CD4-positive, alpha-beta T cell treated with Interferon alpha-2 for 1 hour (primary cell): ENCODE measurements at regions not wholly inside any gene's neighbourhood (a gene's known extent, or its start where the extent isn't known, plus 50 kb on each side); places are given as distances from the start of the nearest gene placed in this dataset.
"Not testable (repeated sequence)": the region's sequence is repeated elsewhere in the genome, so short reads cannot be mapped to it uniquely, and the experiment has no call there.

Experiments used
- DNase-seq, 2 donors: peaks; one replicate each; pipeline ENCODE4 v3.0.0-alpha.2; 2020 to 2022

DNA sequence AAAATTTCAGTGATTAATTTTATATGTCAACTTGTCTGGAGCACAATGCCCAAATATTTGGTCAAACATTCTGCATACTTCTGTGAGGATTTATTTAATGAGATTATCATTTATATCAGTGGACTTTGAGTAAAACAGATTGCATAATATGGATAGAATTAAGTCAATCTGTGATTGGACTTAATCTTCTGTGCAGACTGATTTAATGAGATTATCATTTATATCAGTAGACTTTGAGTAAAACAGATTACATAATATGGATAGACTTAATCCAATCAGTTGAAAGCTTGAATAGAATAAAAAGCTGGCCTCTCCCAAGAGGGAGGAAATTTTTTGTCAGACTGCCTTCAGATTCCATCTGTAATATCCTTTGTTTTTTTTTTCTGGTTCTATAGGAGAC is 1413.2 kb downstream of the LRFN5 start:
- no peak for DNase-seq

DNA sequence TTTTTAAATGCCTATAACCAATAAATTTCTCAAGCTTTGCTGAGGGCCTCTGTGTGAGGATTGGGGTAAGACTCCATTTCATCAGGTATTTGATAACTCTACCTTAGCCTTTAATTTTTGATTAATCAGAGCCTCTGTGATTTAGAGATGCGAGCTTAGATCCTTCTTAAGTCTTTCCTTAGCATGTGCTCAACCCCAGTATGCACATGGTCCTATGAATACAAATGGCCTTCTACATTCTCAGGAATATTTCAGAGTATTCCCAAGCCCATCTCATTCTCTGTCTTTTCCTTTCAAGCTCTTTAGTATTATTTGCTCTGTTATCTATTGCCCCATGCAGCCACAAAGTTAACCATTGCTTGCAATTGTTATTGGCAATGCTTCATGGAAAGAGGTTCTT is 1407.7 kb downstream of the LRFN5 start:
- no peak for DNase-seq

DNA sequence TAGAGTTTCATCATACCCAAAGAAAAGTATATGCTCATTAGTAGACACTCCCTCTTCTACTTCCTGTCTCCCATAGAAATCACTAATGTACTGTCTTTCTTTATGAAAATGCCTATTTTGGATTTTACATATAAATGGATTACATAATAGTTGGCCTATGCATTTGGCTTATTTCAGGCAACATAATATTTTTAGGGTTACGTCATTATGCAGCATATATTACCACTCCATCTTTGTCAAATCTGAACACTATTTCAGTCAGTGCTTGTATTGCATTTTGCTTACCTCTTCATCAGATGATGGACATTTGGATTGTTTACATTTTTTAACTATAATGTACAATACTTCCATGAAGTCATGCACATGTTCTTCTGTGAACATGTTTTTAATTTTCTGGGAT is 1406.1 kb downstream of the LRFN5 start:
- DNase-seq = no peak

DNA sequence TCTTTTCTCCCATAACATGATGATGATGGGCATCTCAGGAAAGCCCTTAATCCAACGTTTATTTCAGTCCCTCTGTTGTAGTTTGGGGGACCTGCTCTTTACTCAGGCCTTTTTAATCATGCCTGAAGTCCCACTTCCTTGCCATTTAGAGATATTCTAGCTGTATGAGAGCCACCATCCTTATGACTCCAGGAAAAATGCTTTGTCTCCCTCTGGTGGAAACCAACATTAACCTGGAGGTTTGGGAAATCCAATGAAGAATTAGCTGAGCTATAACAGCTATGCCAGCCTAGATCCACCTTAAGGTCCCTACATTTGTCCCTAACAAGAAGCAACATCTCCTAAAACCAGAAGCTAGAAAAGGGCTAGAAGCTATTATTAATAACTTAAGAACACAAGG is 1399.1 kb downstream of the LRFN5 start:
- no peak for DNase-seq

DNA sequence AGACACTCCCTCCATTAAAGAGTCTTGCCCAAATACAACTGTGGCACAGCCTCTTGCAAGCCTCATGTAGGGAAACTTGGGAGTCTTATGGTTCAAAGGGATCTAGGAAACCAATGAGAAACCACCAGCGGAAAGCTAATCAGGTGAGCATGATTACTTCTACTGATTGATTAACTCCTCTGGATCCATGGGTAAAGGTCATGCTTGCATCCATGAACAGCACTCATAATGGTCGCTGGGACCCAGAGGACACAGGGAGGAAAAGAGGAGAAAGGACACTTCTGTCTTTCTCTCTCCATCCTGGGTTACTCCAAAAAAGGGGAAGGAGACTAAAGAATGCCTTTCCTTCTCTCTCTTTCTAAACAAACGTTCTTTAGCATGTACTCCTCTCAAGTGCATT is 1397.2 kb downstream of the LRFN5 start:
- DNase-seq = no peak

DNA sequence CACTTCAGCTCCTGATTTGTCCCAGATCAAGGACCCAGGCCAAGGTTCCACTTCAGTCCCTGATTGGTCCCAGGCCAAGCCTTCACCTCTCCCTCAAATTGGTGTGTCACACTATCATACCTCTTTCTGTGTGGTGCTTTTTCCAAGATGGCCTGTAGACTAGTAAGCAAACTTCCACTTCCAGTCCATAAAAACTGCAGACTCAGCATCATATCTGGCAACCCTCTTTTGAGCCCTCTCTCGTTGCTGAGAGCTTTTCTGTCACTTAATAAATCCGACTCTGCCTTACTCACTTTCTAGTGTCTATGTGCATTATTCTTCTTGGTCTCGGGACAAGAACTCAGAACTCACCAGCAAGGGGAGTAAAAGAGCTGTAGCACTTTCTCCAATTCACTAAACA is 1395.1 kb downstream of the LRFN5 start:
- DNase-seq = no peak

DNA sequence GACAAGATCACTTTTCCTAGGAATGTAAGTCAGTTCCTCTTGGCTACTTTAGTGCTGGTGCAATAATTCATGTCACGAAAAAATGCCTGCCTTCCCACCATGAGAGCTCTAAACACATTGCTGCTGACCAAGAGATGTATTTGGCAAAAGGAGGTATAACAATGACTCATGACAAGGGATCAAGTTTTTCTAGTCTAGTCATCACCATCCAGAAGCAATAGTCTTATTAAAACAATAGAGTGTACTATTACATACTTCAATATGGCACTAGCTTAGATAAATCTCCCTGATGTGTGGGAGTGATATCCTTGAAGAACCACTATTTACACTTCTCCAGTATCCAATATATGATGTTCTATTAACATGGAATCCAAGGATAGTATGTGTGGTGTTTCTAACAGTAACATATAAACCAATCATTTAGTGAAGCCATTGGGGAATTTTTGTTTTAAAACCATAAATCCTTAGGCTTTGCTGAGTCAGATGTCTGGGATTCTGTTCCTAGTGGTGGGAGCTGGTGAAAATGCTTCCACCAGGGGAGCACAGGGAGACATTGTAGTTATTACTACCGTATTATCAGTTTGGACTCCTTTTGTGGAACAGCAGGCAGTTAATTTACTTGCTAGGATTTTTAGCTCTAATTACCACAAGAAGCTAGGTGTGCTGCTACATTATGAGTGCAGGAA is 1387.5 kb downstream of the LRFN5 start:
- no peak for DNase-seq

DNA sequence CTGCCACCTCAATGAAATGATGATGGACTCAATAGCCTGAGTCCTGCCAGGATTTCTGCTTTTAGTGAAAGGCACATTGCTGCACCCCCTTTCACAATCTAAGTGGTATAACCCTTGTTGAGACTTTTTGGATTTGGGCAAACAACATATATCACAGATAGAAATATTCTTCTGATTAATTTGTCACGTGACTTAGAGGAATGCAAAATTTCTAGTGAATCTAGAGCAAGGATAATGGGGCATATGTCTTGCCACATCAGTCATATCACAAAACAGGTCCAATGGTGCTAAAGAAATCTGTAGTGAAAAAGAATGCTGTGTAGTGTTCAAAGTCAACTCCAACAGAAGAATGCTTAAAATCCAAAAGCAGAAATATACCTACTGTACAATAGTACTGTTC is 1386.3 kb downstream of the LRFN5 start:
- DNase-seq = no peak

DNA sequence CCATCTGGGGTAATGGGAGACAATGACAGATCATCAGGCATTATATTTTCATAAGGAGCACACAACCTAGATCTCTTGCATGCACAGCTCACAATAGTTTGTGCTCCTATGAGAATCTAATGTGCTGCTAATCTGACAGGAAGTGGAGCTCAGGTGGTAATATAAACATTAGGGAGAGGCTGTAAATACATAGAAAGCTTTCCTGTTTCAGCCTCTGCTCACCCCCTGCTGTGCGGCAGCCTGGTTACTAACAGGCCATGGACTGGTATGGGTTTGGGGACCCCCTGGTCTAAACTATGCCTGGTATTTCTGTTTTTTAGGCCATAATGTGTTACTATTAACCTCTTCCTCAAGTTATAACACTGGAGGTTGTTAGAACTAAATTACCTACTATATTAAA is 1373.7 kb downstream of the LRFN5 start:
- DNase-seq = no peak

DNA sequence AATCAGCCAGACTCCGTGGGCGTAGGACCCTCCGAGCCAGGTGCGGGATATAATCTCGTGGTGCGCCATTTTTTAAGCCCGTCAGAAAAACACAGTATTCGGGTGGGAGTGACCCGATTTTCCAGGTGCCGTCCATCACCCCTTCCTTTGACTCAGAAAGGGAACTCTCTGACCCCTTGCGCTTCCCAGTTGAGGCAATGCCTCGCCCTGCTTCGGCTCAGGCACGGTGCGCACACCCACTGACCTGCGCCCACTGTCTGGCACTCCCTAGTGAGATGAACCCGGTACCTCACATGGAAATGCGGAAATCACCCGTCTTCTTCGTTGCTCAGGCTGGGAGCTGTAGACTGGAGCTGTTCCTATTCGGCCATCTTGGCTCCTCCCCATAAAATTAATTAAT is 1366.5 kb downstream of the LRFN5 start:
- DNase-seq = not testable (repeated sequence)

DNA sequence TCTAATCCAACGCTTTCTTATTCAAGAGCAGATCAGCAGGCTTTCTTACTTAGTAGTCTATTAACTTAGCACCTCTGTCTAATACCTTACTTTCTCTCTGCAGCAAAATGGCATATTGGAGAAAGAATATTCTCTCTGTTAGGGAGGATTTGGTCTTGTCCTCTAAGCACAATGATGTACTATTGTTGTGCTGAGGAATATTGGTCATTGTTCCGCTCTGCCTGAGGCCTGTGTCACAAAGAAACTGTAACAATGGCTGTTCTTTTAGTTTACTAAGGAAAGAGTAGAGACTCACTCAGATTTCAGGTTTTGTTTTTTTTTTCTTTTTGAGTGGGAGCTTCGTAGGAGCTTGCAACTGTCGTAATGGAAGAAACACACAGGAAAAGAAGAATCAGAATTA is 1358.8 kb downstream of the LRFN5 start:
- DNase-seq = no peak

DNA sequence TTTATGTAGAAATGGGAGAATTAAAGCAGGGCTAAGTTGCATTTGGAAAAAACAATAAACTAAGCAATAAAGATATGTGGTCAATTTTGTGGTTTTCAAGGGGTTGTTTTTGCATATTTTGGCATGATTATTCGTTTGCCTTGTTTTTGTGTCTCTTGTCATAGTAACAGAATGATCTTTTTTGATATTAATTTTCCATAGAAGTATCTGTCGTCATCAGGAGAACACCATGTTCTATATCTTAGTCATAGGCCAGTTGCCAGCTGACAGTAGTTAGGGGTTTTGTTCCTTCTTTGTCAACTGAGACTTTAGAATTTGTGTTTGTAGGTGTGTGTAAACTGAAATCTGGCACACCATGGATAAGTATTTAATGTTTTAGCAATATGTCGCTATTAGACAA is 1354.8 kb downstream of the LRFN5 start:
- DNase-seq = no peak

DNA sequence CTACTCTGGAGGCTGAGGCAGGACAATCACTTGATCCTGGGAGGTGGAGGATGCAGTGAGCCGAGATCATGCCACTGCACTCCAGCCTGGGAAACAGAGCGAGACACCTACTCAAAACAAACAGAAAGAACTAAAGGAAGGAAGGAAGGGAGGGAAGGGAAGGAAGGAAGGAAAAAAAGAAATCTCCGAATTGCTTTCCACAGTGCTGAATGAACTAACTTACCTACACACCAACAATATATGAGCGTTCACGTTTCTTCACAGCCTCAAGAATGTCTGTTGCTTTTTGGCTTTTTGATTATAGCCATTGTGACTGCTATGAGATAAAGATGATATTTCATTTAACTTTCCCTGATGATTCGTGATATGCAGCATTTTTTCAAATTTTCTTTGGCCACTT is 1343.7 kb downstream of the LRFN5 start:
- DNase-seq = no peak

DNA sequence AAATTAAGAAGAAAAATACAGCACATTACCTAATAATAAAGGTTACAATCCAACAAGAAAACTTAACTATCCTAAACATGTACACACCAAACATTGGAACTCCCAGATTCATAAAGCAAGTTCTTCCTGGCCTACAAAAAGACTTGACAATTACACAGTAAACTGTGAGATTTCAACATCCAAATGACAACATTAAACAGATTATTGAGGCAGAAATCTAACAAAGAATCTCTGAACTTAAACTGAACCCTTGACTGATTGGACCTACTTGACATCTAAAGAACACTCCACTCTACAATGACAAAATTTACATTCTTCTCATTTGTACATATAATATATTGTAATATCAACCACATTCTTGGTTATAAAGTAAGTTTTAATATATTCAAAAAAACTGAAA is 1341.3 kb downstream of the LRFN5 start:
- no peak for DNase-seq

DNA sequence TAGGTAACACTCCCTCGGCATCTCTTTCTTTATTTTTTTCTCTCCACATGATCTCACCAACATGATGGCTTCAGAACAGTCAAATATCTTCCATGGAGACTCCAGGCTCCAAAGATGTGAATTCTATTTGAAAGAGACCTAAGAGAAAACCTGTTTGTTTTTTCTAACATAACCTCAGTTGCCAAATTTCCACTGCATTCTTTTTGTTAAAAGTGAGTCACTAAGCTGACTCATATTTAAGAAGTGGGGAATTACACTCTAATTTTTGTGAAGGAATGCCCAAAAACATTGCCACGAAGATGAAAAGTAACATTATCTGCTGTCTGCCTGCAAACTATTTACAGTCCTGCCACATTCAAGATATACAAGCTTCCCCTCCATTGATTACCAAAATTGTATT is 1337.6 kb downstream of the LRFN5 start:
- DNase-seq = no peak

DNA sequence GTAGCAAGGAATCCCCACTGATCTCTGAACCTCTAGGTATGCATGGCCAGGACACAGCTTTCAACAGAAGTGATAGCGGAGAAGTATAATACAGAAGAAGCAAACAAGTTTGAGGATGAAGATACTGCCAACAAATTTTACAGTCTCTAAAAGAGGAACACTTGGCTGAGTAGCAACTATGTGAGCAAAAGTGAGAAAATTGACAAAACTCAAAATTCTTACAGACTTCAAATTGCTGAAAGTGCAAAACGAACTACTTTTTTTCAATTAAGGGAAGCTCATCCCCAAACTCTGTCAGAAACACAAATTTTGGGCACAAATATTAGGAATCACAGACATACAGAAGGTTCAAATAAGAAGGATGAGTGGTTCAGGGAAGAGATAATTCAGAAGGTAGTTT is 1324.6 kb downstream of the LRFN5 start:
- no peak for DNase-seq

DNA sequence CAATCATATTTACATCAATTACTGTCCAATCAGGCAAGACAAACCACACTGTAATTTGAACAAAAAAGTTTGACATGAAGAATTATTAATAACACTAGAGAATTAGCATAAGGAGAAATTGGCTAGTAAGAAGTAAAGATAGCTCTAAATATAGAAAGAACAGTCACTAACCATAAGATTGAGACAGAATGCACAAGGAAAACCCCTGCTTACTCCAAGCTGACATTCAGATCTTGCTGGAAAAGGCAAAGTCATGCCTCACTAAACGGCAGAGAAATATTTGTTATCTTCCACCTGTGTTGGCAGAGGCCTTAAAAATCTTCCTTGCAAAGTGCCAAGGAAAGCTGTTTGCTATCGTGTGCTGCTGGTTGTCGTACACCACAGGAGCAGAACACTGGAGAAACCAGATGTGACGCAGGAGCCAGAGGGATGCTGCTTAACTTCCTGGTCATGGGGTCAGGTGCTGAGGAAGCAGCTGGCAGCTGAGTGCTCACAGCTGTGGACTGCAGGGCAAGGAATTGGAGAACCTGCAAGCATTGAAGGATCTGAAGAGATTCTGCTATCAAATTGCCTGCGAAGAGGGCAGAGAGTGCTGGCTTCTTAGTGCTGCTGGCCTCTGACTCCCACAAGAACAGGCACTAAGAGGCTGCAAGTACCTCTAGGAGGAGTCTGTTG is 1323.3 kb downstream of the LRFN5 start:
- no peak for DNase-seq

DNA sequence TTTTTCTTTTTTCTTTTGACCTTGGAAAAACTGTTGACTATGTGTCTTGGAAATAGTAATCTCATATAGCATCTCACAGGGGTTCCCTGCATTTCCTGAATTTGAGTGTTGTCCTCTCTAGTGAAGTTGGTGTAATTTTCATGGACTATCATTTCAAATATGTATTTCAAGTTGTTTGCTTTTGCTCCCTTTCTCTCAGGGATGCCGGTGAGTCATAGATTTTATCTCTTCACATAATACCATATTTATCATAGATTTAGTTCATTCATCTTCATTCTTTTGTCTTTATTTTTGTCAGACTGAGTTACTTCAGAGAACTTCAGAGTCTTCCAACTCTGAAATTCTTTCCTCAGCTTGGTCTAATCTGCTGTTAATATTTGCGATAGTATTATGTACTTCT is 1320.6 kb downstream of the LRFN5 start:
- no peak for DNase-seq

DNA sequence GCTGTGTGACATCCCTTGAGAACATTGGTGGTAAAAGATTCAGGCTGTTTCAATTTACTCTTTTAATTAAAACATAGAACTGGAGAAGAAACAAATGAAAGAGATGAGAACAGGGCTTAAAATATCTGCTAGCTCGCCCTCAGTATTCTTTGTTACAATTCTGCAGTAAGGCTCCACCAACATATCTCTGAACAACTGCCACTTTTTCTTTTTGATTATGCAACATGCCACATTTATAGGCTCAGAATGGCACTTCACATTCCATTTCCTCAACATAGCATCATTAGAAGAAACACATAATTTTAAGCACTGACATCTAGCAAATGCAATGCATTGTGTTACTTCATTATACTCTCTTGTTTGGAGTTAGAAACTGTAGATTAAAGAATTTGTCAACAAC is 1315.2 kb downstream of the LRFN5 start:
- DNase-seq = no peak

DNA sequence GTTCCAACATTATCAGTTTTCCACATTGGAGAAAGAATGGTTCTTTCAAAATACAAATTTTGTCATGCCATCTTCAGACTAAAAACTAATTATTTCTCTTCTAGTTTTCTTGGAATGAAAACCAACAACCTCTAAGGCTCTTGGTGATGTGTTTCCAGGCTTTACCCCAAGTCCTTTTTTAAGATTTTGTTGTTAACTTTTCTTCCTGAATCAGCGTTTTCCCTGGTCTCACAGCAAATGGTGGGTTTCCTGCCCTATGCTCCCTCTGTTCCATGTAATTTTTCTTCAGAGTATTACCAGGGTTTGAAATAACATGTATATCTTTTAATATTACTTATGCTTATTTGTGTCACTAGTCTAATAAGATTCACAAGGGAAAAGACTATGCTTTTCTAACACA is 1311.9 kb downstream of the LRFN5 start:
- DNase-seq = no peak

DNA sequence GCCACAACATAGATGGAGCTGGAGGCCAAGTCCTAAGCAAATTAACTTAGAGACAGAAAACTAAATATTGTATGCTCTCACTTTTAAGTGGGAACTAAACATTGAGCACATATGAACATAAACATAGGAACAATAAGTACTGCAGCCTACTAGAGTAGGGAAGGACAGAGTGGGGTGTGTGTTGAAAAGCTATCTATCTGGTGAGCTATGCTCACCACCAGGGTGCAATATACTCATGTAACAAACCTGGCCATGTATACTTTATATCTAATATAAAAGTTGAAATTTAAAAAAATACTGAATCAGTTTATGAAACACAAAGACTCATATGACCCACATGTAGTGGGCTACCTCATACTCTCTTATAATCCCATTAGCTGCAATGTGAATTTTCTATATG is 1305.0 kb downstream of the LRFN5 start:
- no peak for DNase-seq

DNA sequence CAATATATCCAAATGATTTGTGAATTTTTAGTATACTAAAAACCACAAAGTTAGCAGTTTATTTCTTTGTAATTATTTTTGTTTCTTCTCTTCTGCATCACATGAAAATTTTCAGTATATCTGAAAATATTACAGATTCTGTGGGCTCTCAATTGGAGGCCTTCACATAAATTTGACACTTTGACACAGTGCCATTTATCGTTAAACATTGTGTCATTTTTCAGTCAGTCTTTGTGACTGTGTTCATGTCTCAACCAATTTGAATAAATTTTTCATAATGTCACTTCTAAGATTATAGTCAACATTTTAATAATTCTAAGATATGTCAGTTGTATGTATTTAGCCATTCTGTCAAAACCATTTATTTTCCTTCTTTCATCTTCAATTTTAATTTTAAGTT is 1303.0 kb downstream of the LRFN5 start:
- no peak for DNase-seq

DNA sequence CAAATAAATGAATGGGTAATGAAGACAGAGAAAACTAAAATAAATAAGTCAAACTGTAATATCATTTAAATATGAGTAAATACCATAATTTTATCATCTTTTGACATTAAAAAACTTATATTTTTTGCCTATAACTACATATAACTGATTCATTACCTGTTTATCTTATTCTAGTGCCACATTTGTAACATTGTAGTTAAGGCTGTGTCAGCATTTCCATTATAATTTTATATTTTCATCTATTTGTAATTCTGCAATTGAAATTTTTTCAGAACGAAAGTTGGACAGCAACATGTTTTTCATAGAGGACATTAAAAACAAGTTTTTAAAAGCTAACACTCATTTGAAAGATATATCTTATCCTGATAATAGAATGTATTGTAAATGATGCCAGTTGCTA is 1286.5 kb downstream of the LRFN5 start:
- no peak for DNase-seq

DNA sequence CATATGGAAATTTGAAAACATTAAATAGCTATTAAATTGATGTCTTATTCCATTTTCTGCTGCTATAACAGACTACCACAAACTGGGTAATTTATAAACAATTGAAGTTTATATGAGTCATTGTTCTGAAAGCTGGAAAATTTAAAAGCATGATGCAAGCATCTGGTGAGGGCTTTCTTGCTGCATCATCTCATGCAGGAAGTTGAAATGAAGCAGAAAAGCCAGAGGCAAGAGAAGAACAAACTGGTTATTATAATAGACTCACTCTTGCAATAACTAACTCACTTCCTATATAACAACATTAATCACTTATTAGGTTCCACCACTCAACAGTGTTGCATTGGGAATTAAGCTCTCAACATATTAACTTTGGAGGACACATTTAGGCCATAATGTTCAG is 1277.4 kb downstream of the LRFN5 start:
- DNase-seq = no peak

DNA sequence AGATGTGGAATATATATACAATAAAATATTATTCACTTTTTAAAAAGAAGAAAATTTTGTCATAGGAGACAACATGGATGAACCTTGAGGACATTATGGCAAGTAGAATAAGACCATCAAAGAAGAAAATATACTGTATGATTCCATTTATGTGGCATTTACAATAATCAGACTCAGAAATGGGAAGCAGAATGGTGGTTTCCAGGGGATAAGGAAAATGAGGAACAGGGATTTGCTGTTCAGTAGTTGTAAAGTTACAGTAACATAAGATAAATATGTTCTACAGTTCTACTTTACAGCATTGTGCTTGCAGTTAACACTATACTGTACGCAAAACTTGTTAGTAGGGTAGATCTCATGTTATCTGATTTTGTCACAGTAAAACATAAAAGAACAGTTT is 1271.0 kb downstream of the LRFN5 start:
- DNase-seq = no peak
